ENCODE measurements at regions not wholly inside any gene's neighbourhood (a gene's known extent, or its start where the extent isn't known, plus 50 kb on each side); places are given as distances from the start of the nearest gene placed in this dataset.

DNA sequence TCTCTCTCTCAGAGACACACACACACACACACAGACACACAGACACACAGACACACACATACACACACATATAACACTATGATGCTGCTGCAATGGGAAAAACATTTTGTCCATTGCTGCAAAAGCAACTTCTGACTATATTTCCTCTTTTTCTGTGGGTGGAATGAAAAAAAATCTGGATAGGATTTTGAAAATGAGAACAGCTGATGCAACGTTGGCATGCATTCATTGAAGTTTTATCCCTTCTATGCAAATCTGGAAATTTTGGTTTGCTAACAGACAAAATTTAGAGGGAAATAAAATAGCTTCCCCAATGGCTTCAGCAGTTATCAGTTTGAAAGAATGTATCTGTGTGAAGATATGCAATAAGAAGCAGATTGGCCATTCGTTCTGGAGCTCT lies 763.4 kb upstream of the GRM7 start:
- no peak overlapping the region for H3K4me3 ChIP-seq (ENCODE audit: extremely low read depth, insufficient read depth, low read length, poor library complexity, severe bottlenecking)
- H3K27ac ChIP-seq (ENCODE audit: low read depth, low read length, severe bottlenecking): no peak overlapping the region
- no peaks in the 10 kb centered on the region for H3K9me3 ChIP-seq (ENCODE audit: control insufficient read depth, low read length)
- no peaks in the 10 kb centered on the region for H3K4me1 ChIP-seq (ENCODE audit: control insufficient read depth, insufficient read depth, low read length, poor library complexity, severe bottlenecking)
- WGBS, 2 experiments (ENCODE audit: insufficient coverage in 2 of 2): 80% methylated on average over 1 of the region's 2 CpGs; no CpG with 5 or more reads in 1 of the 2 experiments
- H3K36me3 ChIP-seq (ENCODE audit: control insufficient read depth, insufficient read depth, low read length): no peaks in the 10 kb centered on the region

DNA sequence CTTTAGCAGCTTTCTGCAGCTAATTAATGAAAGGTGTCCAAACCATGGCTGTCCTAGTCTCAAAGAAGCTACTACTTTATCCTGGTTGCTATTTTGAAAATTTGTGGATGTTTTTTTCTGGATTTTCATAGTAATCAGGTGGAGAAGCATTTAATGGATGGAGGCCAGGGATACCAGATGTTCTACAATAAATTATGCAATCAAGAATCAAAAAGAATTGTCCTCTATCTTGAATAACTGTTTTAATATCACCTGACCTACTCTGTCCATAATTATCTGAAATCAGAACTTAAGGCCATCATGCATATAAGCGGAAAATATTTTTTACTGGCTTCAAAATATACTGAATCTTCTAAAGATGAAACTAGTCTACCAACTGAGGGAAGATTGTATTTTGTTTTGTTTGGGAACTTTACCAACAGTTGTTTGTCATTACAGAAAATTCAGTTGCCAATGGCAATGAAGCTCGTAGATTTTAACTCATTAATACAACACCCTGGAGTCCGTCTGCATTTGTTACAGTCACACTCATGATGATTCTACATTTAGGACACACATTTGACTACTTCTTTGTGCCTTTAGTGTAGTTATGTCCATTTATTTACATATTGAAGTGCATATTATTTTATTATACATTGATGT lies 762.3 kb upstream of the GRM7 start:
- Histone ChIP-seq H3K4me1 (ENCODE audit: control insufficient read depth, insufficient read depth, low read length, poor library complexity, severe bottlenecking) (no peaks in the 10 kb centered on the region), H3K27ac (ENCODE audit: low read depth, low read length, severe bottlenecking) (no peak overlapping the region), H3K4me3 (ENCODE audit: extremely low read depth, insufficient read depth, low read length, poor library complexity, severe bottlenecking) (no peak overlapping the region), H3K9me3 (ENCODE audit: control insufficient read depth, low read length) (no peaks in the 10 kb centered on the region), H3K36me3 (ENCODE audit: control insufficient read depth, insufficient read depth, low read length) (no peaks in the 10 kb centered on the region)
- WGBS, 2 experiments (ENCODE audit: insufficient coverage in 2 of 2): no CpG with 5 or more reads among the region's 3 CpGs

- no peaks in the 10 kb centered on the region for H3K36me3 ChIP-seq (ENCODE audit: control insufficient read depth, insufficient read depth, low read length)
- H3K27ac ChIP-seq (ENCODE audit: low read depth, low read length, severe bottlenecking): no peak overlapping the region
- H3K4me1 ChIP-seq (ENCODE audit: control insufficient read depth, insufficient read depth, low read length, poor library complexity, severe bottlenecking): no peaks in the 10 kb centered on the region
- no peak overlapping the region for H3K4me3 ChIP-seq (ENCODE audit: extremely low read depth, insufficient read depth, low read length, poor library complexity, severe bottlenecking)
- 92 to 100% methylated on average over 2 to 3 of the region's 5 CpGs for WGBS, 2 experiments (ENCODE audit: insufficient coverage in 2 of 2)
- no peaks in the 10 kb centered on the region for H3K9me3 ChIP-seq (ENCODE audit: control insufficient read depth, low read length)
Measured at GRCh38 chr3:6099458-6100075, 761.3 kb upstream of the GRM7 start.

GRCh38 chr3:6105187-6105586 lies 755.7 kb upstream of the GRM7 start:
- Histone ChIP-seq H3K4me1 (ENCODE audit: control insufficient read depth, insufficient read depth, low read length, poor library complexity, severe bottlenecking) (no peaks in the 10 kb centered on the region), H3K36me3 (ENCODE audit: control insufficient read depth, insufficient read depth, low read length) (no peaks in the 10 kb centered on the region), H3K27ac (ENCODE audit: low read depth, low read length, severe bottlenecking) (no peak overlapping the region), H3K9me3 (ENCODE audit: control insufficient read depth, low read length) (no peaks in the 10 kb centered on the region), H3K4me3 (ENCODE audit: extremely low read depth, insufficient read depth, low read length, poor library complexity, severe bottlenecking) (no peak overlapping the region)

DNA sequence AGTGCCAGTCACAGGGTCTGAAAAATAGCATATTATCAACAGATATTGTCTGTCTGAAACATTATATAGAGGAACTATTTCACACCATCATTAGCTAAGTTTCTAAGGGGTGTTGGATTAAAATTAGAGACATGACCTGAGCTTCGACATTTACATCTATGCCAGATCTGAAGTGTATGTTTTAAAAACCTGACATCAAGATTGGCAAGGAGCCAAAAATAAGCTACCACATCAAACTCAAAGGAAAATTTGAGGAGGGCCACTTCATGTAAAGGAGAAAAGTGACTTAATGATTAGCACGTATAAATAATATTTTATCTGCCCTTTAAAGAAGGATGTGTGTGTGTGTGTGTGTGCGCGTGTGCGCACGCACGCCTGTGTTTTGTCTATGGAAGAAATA lies 752.0 kb upstream of the GRM7 start:
- Histone ChIP-seq H3K9me3 (ENCODE audit: control insufficient read depth, low read length) (no peaks in the 10 kb centered on the region), H3K27ac (ENCODE audit: low read depth, low read length, severe bottlenecking) (no peak overlapping the region), H3K4me1 (ENCODE audit: control insufficient read depth, insufficient read depth, low read length, poor library complexity, severe bottlenecking) (no peaks in the 10 kb centered on the region), H3K36me3 (ENCODE audit: control insufficient read depth, insufficient read depth, low read length) (no peaks in the 10 kb centered on the region), H3K4me3 (ENCODE audit: extremely low read depth, insufficient read depth, low read length, poor library complexity, severe bottlenecking) (no peak overlapping the region)
- WGBS, 2 experiments (ENCODE audit: insufficient coverage in 2 of 2): no CpG with 5 or more reads among the region's 7 CpGs

GRCh38 chr3:6110451-6110850 lies 750.5 kb upstream of the GRM7 start:
- WGBS, 2 experiments (ENCODE audit: insufficient coverage in 2 of 2): 86 to 97% methylated on average over 3 of the region's 3 CpGs
- Histone ChIP-seq H3K9me3 (ENCODE audit: control insufficient read depth, low read length) (no peaks in the 10 kb centered on the region), H3K4me3 (ENCODE audit: extremely low read depth, insufficient read depth, low read length, poor library complexity, severe bottlenecking) (no peak overlapping the region), H3K4me1 (ENCODE audit: control insufficient read depth, insufficient read depth, low read length, poor library complexity, severe bottlenecking) (no peaks in the 10 kb centered on the region), H3K27ac (ENCODE audit: low read depth, low read length, severe bottlenecking) (no peak overlapping the region), H3K36me3 (ENCODE audit: control insufficient read depth, insufficient read depth, low read length) (no peaks in the 10 kb centered on the region)

DNA sequence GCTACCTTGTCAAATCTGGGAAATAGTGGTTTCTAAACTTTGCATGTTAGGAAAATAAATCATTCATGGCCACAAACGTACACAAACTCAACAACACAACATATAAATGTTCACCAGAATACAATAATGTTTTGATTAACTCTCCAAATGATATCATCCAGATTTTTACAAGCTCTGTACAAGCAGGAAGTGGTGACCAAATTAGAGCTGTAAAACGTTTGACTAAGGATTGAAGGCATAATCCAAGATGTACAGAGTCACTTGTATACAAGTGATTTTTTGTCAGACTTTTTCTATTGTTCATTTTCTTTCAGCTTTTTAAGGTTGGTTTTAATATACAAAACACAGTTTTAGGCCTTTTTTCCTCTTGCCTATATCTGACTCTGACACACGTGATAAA lies 748.4 kb upstream of the GRM7 start:
- Histone ChIP-seq H3K4me1 (ENCODE audit: control insufficient read depth, insufficient read depth, low read length, poor library complexity, severe bottlenecking) (no peaks in the 10 kb centered on the region), H3K4me3 (ENCODE audit: extremely low read depth, insufficient read depth, low read length, poor library complexity, severe bottlenecking) (no peak overlapping the region), H3K36me3 (ENCODE audit: control insufficient read depth, insufficient read depth, low read length) (no peaks in the 10 kb centered on the region), H3K27ac (ENCODE audit: low read depth, low read length, severe bottlenecking) (no peak overlapping the region), H3K9me3 (ENCODE audit: control insufficient read depth, low read length) (no peaks in the 10 kb centered on the region)
- 80% methylated on average over 1 of the region's 3 CpGs; no CpG with 5 or more reads in 1 of the 2 experiments for WGBS, 2 experiments (ENCODE audit: insufficient coverage in 2 of 2)

GRCh38 chr3:6113338-6113737 lies 747.6 kb upstream of the GRM7 start:
- H3K36me3 ChIP-seq (ENCODE audit: control insufficient read depth, insufficient read depth, low read length): no peaks in the 10 kb centered on the region
- WGBS, 2 experiments (ENCODE audit: insufficient coverage in 2 of 2): 94 to 95% methylated on average over 2 of the region's 2 CpGs
- H3K4me3 ChIP-seq (ENCODE audit: extremely low read depth, insufficient read depth, low read length, poor library complexity, severe bottlenecking): no peak overlapping the region
- H3K9me3 ChIP-seq (ENCODE audit: control insufficient read depth, low read length): no peaks in the 10 kb centered on the region
- H3K27ac ChIP-seq (ENCODE audit: low read depth, low read length, severe bottlenecking): no peak overlapping the region
- no peaks in the 10 kb centered on the region for H3K4me1 ChIP-seq (ENCODE audit: control insufficient read depth, insufficient read depth, low read length, poor library complexity, severe bottlenecking)

GRCh38 chr3:6119367-6119766 lies 741.5 kb upstream of the GRM7 start:
- Histone ChIP-seq H3K9me3 (ENCODE audit: control insufficient read depth, low read length) (no peaks in the 10 kb centered on the region), H3K27ac (ENCODE audit: low read depth, low read length, severe bottlenecking) (no peak overlapping the region), H3K36me3 (ENCODE audit: control insufficient read depth, insufficient read depth, low read length) (no peaks in the 10 kb centered on the region), H3K4me3 (ENCODE audit: extremely low read depth, insufficient read depth, low read length, poor library complexity, severe bottlenecking) (no peak overlapping the region), H3K4me1 (ENCODE audit: control insufficient read depth, insufficient read depth, low read length, poor library complexity, severe bottlenecking) (no peaks in the 10 kb centered on the region)
- no CpG with 5 or more reads among the region's 3 CpGs for WGBS, 2 experiments (ENCODE audit: insufficient coverage in 2 of 2)

DNA sequence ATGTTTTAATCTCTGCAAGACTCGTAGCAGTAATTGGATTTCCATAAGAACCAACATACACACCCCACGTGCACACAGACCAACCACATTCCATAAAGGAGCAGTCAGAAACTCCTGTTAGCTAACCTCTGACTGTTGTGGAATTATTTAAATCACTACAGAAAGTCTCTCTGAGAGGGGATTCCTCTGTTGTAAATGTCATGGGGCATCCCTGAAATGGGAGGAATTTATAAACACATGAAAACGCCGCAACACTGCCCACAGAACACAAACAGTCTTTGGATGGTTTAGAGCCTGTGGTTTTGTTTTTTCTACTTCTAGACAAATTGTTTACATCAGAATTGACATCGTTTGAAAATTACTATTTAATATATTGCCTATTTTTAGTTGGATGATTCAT lies 740.1 kb upstream of the GRM7 start:
- Histone ChIP-seq H3K27ac (ENCODE audit: low read depth, low read length, severe bottlenecking) (no peak overlapping the region), H3K36me3 (ENCODE audit: control insufficient read depth, insufficient read depth, low read length) (no peaks in the 10 kb centered on the region), H3K9me3 (ENCODE audit: control insufficient read depth, low read length) (no peaks in the 10 kb centered on the region), H3K4me1 (ENCODE audit: control insufficient read depth, insufficient read depth, low read length, poor library complexity, severe bottlenecking) (no peaks in the 10 kb centered on the region), H3K4me3 (ENCODE audit: extremely low read depth, insufficient read depth, low read length, poor library complexity, severe bottlenecking) (no peak overlapping the region)
- WGBS, 2 experiments (ENCODE audit: insufficient coverage in 2 of 2): no CpG with 5 or more reads among the region's 5 CpGs

GRCh38 chr3:6124875-6125274 lies 736.0 kb upstream of the GRM7 start:
- H3K27ac ChIP-seq (ENCODE audit: low read depth, low read length, severe bottlenecking): no peak overlapping the region
- no peak overlapping the region for H3K4me3 ChIP-seq (ENCODE audit: extremely low read depth, insufficient read depth, low read length, poor library complexity, severe bottlenecking)
- H3K4me1 ChIP-seq (ENCODE audit: control insufficient read depth, insufficient read depth, low read length, poor library complexity, severe bottlenecking): no peaks in the 10 kb centered on the region
- H3K36me3 ChIP-seq (ENCODE audit: control insufficient read depth, insufficient read depth, low read length): no peaks in the 10 kb centered on the region
- WGBS, 2 experiments (ENCODE audit: insufficient coverage in 2 of 2): 100% methylated on average over 1 of the region's 5 CpGs; no CpG with 5 or more reads in 1 of the 2 experiments
- no peaks in the 10 kb centered on the region for H3K9me3 ChIP-seq (ENCODE audit: control insufficient read depth, low read length)

Measured in mesodermal cell (in vitro differentiated cells).